ENCODE measurements at regions not wholly inside any gene's neighbourhood (a gene's known extent, or its start where the extent isn't known, plus 50 kb on each side); places are given as distances from the start of the nearest gene placed in this dataset.

DNA sequence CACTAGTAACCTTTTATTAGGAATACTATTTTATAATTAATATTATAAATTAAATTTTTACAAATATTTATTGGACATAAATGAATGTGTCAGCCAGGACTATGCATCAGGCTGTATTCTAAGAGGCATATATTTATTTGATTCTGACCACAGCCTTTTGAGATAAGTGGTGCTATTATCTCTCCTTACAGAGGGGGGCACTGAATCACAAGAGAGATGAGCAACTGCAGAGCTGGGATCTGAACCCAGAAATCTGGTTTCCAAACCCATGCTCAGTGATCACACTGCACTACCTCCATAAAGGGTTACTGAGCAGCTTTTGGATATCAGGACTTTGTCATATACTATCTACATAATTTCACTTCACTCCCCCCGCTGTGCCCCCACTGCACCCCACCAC, 322.0 kb downstream of the TMA16 start:
- TF ChIP-seq POLR2A (IDR thresholded peaks at IDR 0.05), result no peak
- TF ChIP-seq, protein P1, sequence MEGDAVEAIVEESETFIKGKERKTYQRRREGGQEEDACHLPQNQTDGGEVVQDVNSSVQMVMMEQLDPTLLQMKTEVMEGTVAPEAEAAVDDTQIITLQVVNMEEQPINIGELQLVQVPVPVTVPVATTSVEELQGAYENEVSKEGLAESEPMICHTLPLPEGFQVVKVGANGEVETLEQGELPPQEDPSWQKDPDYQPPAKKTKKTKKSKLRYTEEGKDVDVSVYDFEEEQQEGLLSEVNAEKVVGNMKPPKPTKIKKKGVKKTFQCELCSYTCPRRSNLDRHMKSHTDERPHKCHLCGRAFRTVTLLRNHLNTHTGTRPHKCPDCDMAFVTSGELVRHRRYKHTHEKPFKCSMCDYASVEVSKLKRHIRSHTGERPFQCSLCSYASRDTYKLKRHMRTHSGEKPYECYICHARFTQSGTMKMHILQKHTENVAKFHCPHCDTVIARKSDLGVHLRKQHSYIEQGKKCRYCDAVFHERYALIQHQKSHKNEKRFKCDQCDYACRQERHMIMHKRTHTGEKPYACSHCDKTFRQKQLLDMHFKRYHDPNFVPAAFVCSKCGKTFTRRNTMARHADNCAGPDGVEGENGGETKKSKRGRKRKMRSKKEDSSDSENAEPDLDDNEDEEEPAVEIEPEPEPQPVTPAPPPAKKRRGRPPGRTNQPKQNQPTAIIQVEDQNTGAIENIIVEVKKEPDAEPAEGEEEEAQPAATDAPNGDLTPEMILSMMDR (IDR thresholded peaks at IDR 0.05), result no peak
